DND-41 (cell line): ENCODE measurements at regions not wholly inside any gene's neighbourhood (a gene's known extent, or its start where the extent isn't known, plus 50 kb on each side); places are given as distances from the start of the nearest gene placed in this dataset.

Experiments used
- EZH2 ChIP-seq: IDR thresholded peaks from 3 replicates; pipeline ENCODE4 v1.6.1; 2012; ENCODE audit warnings: borderline replicate concordance, low read depth, mild to moderate bottlenecking, moderate library complexity, low read length, inconsistent platforms; ENCODE audit not compliant: severe bottlenecking
- TF ChIP-seq, protein P1 (sequence below): IDR thresholded peaks from 2 replicates; pipeline ENCODE4 v1.5.1; 2012; ENCODE audit warnings: borderline replicate concordance, low read length, moderate library complexity, mild to moderate bottlenecking; ENCODE audit not compliant: poor library complexity, severe bottlenecking; ENCODE audit errors: extremely low read depth

DNA sequence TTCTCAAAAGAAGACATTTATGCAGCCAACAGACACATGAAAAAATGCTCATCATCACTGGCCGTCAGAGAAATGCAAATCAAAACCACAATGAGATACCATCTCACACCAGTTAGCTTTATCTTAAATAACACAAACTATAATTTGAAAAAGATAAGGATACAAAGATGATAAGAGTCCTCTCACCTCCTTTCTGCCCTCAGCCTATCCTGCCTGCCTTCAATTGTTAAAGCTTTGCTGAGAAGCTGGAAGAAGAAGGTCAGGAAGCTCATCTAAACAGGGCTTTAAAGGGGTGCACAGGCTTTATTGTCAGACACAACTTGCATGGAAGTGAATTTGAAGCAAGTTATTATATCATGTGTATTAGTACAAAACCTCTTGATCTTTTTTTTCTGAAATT, 676.3 kb upstream of the GOT2 start:
- TF ChIP-seq, protein P1, sequence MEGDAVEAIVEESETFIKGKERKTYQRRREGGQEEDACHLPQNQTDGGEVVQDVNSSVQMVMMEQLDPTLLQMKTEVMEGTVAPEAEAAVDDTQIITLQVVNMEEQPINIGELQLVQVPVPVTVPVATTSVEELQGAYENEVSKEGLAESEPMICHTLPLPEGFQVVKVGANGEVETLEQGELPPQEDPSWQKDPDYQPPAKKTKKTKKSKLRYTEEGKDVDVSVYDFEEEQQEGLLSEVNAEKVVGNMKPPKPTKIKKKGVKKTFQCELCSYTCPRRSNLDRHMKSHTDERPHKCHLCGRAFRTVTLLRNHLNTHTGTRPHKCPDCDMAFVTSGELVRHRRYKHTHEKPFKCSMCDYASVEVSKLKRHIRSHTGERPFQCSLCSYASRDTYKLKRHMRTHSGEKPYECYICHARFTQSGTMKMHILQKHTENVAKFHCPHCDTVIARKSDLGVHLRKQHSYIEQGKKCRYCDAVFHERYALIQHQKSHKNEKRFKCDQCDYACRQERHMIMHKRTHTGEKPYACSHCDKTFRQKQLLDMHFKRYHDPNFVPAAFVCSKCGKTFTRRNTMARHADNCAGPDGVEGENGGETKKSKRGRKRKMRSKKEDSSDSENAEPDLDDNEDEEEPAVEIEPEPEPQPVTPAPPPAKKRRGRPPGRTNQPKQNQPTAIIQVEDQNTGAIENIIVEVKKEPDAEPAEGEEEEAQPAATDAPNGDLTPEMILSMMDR, result no peak
- no peak for TF ChIP-seq EZH2
